GM21576 (cell line): ENCODE measurements at regions not wholly inside any gene's neighbourhood (a gene's known extent, or its start where the extent isn't known, plus 50 kb on each side); places are given as distances from the start of the nearest gene placed in this dataset.
"Not testable (repeated sequence)": the region's sequence is repeated elsewhere in the genome, so short reads cannot be mapped to it uniquely, and the experiment has no call there.

Source experiments
- ATAC-seq: cut with Tn5 transposase; IDR thresholded peaks from one replicate; pipeline ENCODE4 v1.9.1; 2021; ENCODE audit warnings: mild to moderate bottlenecking, moderate library complexity; ENCODE audit not compliant: unreplicated experiment

- no peak for ATAC-seq
Measured at GRCh38 chr6:13874191-13874549, 50.6 kb upstream of the RNF182 start.

- ATAC-seq: peak; percentile 63
Measured at GRCh38 chr6:13873288-13874190, 51.2 kb upstream of the RNF182 start.

- no peak for ATAC-seq
Measured at GRCh38 chr6:13872681-13873080, 52.1 kb upstream of the RNF182 start.

GRCh38 chr6:13872006-13872405, 52.7 kb upstream of the RNF182 start:
- ATAC-seq: not testable (repeated sequence)

GRCh38 chr6:13870214-13870830, 54.4 kb upstream of the RNF182 start:
- no peak for ATAC-seq

- no peak for ATAC-seq
Measured at GRCh38 chr6:13868236-13868635, 53.9 kb upstream of the MCUR1 start.

GRCh38 chr6:13866301-13866700, 51.9 kb upstream of the MCUR1 start:
- no peak for ATAC-seq

- no peak for ATAC-seq
Measured at GRCh38 chr6:13865141-13865540, 50.8 kb upstream of the MCUR1 start.

- not testable (repeated sequence) for ATAC-seq
Measured at GRCh38 chr6:13864669-13865068, 50.3 kb upstream of the MCUR1 start.
